GM19324 (cell line): ENCODE measurements at regions not wholly inside any gene's neighbourhood (a gene's known extent, or its start where the extent isn't known, plus 50 kb on each side); places are given as distances from the start of the nearest gene placed in this dataset.

Source experiments
- ATAC-seq: cut with Tn5 transposase; IDR thresholded peaks from one replicate; pipeline ENCODE4 v1.9.1; 2021; ENCODE audit warnings: mild to moderate bottlenecking, moderate library complexity; ENCODE audit not compliant: unreplicated experiment, low FRiP score

- ATAC-seq = no peak
Measured at GRCh38 chr16:66290431-66290830, 76.1 kb upstream of the CDH5 start.

GRCh38 chr16:66289986-66290385 is 76.5 kb upstream of the CDH5 start:
- ATAC-seq = no peak

GRCh38 chr16:66289051-66289680 is 77.3 kb upstream of the CDH5 start:
- ATAC-seq = no peak

- no peak for ATAC-seq
Measured at GRCh38 chr16:66287926-66288325, 78.6 kb upstream of the CDH5 start.

GRCh38 chr16:66287416-66287815 is 79.1 kb upstream of the CDH5 start:
- ATAC-seq = no peak

GRCh38 chr16:66286527-66286926 is 80.0 kb upstream of the CDH5 start:
- ATAC-seq = no peak

GRCh38 chr16:66278604-66279262 is 87.8 kb upstream of the CDH5 start:
- ATAC-seq = no peak

- no peak for ATAC-seq
Measured at GRCh38 chr16:66278111-66278531, 88.4 kb upstream of the CDH5 start.

GRCh38 chr16:66277311-66278070 is 89.0 kb upstream of the CDH5 start:
- ATAC-seq = no peak

- no peak for ATAC-seq
Measured at GRCh38 chr16:66275775-66276428, 90.6 kb upstream of the CDH5 start.

GRCh38 chr16:66274335-66275110 is 92.0 kb upstream of the CDH5 start:
- no peak for ATAC-seq

GRCh38 chr16:66273644-66274334 is 92.7 kb upstream of the CDH5 start:
- no peak for ATAC-seq

GRCh38 chr16:66273053-66273452 is 93.4 kb upstream of the CDH5 start:
- no peak for ATAC-seq

- no peak for ATAC-seq
Measured at GRCh38 chr16:66272461-66272860, 94.0 kb upstream of the CDH5 start.

GRCh38 chr16:66271074-66272060 is 95.1 kb upstream of the CDH5 start:
- no peak for ATAC-seq

- peak; percentile 56 for ATAC-seq
Measured at GRCh38 chr16:66270333-66270927, 96.1 kb upstream of the CDH5 start.

GRCh38 chr16:66269617-66270332 is 96.7 kb upstream of the CDH5 start:
- ATAC-seq = no peak
